Ovary (tissue), 7 donors: ENCODE measurements at regions not wholly inside any gene's neighbourhood (a gene's known extent, or its start where the extent isn't known, plus 50 kb on each side); places are given as distances from the start of the nearest gene placed in this dataset.

Source experiments
- DNase-seq, 5 donors: peaks; one replicate each; pipeline ENCODE4 v3.0.0-alpha.2; 2019 to 2020
- H3K27ac ChIP-seq, 2 donors: fragments of 200-600 bp; one replicate each; pipeline versions ENCODE4 v1.5.1 to v1.8.0; 2019 to 2022
- H3K27me3 ChIP-seq: fragments of 200-600 bp; one replicate; pipeline ENCODE4 v1.8.0; 2022
- H3K36me3 ChIP-seq: fragments of 200-600 bp; sonication (generic); one replicate; pipeline ENCODE4 v1.5.1; 2019
- H3K4me1 ChIP-seq: one replicate; pipeline ENCODE4 v1.8.1; 2013; ENCODE audit warnings: mild to moderate bottlenecking, moderate library complexity; ENCODE audit not compliant: insufficient read depth
- H3K4me3 ChIP-seq: fragments of 200-600 bp; sonication (generic); one replicate; pipeline ENCODE4 v1.5.1; 2017
- H3K9me3 ChIP-seq, 2 donors: fragments of 200-600 bp in 1 of 2; sonication (generic) in 1 of 2; one replicate each; pipeline versions ENCODE4 v1.5.1 to v1.8.1; 2013 to 2019; ENCODE audit warnings: mild to moderate bottlenecking in 1 of 2, moderate library complexity in 1 of 2
- EP300 ChIP-seq: sonication (generic); formaldehyde crosslinking; IDR thresholded peaks from one replicate; pipeline ENCODE4 v1.6.1; 2017; ENCODE audit warnings: antibody characterized with exemption
- POLR2A ChIP-seq: fragments of 450-650 bp; IDR thresholded peaks from one replicate; pipeline ENCODE4 v1.6.1; 2017; ENCODE audit warnings: antibody characterized with exemption, mild to moderate bottlenecking, moderate library complexity
- WGBS, 3 donors: extraction: QIAGEN DNeasy Blood & Tissue Kit in 1 of 3; methylation state at CpG; one replicate each; pipeline versions ENCODE4 v1.1.5 to v1.1.7; 2013 to 2017; 5-methylcytosine and 5-hydroxymethylcytosine counted together
- intact Hi-C, 4 donors: fragments of 100-400 bp; cut with DNase I; formaldehyde crosslinking; loops; one replicate each; pipeline versions ENCODE4 v1.11.0 to v1.15.1; 2022 to 2023
- TF ChIP-seq, protein P1 (sequence below), 3 donors: fragments of 450-650 bp in 2 of 3; fragments of 200-600 bp in 1 of 3; IDR thresholded peaks; one replicate each; pipeline versions ENCODE4 v1.5.1 to v1.8.0; 2016 to 2022; ENCODE audit warnings: antibody characterized with exemption in 3 of 3, mild to moderate bottlenecking in 1 of 3
- donor health status: DM: no; HTN: no; CAD: no; lungs with moderate emphysema.
- donor health status: DM: no; HTN: no; CAD: no.
- donor health status: Bipolar disorder and iron deficiency.
- donor health status: DM: no; HTN: no; CAD: no.
- donor health status: DM: yes; HTN: yes; CAD: no.

DNA sequence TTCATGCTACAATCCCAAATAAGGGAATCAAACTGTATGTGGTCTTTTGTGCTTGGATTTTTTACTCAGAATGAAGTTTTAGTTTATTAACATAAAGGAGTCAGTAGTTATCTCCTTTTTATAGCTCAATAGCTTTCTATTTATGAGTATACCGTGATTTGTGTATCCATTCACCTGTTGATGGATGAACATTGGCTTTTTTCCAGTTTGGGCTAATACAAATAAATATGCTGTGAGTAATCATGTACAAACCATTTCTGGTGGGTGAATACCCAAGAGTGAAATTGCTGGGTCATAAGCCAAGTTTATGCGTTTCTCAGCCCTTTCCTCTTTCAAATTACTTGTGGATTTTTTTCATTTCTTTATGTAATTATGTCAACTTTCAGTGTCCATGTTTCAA lies 395.3 kb downstream of the OSTF1 start:
- Histone ChIP-seq H3K4me1 (no peaks in the 10 kb centered on the region), H3K27ac (no peak overlapping the region), H3K4me3 (no peak overlapping the region), H3K27me3 (no peaks in the 10 kb centered on the region), H3K9me3 (no peaks in the 10 kb centered on the region), H3K36me3 (no peaks in the 10 kb centered on the region)
- intact Hi-C loops: no loop called here
- DNase-seq: no peak
- TF ChIP-seq POLR2A (no peak), EP300 (no peak)
- TF ChIP-seq, protein P1, sequence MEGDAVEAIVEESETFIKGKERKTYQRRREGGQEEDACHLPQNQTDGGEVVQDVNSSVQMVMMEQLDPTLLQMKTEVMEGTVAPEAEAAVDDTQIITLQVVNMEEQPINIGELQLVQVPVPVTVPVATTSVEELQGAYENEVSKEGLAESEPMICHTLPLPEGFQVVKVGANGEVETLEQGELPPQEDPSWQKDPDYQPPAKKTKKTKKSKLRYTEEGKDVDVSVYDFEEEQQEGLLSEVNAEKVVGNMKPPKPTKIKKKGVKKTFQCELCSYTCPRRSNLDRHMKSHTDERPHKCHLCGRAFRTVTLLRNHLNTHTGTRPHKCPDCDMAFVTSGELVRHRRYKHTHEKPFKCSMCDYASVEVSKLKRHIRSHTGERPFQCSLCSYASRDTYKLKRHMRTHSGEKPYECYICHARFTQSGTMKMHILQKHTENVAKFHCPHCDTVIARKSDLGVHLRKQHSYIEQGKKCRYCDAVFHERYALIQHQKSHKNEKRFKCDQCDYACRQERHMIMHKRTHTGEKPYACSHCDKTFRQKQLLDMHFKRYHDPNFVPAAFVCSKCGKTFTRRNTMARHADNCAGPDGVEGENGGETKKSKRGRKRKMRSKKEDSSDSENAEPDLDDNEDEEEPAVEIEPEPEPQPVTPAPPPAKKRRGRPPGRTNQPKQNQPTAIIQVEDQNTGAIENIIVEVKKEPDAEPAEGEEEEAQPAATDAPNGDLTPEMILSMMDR (IDR thresholded peaks at IDR 0.05): no peak
- WGBS, 3 donors: 52 to 63% (median 54%) methylated on average over 2 of the region's 2 CpGs

DNA sequence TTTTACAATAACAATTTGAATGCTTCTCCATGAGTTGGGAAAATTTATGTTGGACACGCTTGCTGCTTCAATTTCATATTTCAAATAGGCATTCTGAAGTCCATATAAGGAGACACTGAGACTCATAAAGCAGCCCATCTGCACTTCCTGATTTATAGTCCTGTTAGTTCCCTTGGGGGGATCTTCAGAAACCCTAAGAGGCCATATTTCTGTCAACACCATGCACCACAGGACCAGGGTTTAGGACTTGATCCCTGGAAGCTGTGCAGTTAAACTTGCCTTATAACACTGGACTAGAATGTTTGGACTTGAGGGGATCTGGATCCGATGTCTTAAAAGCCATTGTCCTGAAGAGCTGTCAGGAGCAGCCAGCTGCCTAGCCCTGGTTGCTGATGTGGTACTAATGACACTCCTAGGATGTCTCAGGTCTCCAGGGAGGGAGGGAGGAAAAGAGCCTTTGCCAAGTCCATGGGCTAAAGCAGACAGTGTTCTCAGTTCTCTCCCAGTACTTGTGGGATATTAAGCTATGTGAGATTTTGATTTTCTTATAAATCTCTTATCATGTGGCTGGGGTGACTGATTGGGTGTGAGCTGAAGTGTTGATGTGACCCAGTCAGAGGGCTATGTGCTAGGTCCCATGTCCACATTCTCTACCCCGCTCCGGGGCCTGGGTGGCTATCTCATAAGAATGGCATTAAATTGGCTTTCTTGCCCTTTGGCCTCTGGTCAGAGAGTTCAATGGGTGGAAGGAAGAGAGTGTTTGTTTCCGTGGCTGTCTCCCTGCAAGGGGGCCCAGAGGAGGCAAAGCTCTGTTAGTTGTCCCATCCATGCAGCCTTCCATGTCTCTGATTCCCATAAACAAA lies 399.8 kb downstream of the OSTF1 start:
- Histone ChIP-seq H3K27ac (no peak overlapping the region), H3K4me3 (no peak overlapping the region), H3K4me1 (no peaks in the 10 kb centered on the region), H3K27me3 (no peaks in the 10 kb centered on the region), H3K9me3 (no peaks in the 10 kb centered on the region), H3K36me3 (no peaks in the 10 kb centered on the region)
- 79 to 86% (median 81%) methylated on average over 5 of the region's 5 CpGs for WGBS, 3 donors
- no peak for DNase-seq
- intact Hi-C loops: no loop called here
- TF ChIP-seq, protein P1 (IDR thresholded peaks at IDR 0.05): no peak
- TF ChIP-seq POLR2A (no peak), EP300 (no peak)

DNA sequence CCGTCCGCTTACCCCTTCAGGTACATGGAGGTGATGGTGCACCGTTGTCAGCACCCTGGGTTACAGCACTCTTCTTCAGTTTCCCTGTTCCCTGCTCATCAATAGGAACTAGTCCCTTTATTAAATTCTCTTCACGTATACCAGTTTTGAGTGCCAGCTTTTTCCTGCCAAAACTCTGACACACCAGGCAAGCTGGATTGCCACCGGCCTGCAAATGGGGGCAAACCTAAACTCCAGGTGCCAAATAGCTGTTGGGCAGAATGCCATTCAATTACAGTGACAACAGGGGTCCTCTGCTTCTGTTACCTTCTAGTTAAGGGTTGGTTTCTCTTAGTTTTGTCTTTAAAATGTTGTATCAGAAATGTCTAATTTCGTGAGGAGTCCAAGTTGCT lies 400.4 kb downstream of the OSTF1 start:
- Histone ChIP-seq H3K4me3 (no peak overlapping the region), H3K36me3 (no peaks in the 10 kb centered on the region), H3K27ac (no peak overlapping the region), H3K4me1 (no peaks in the 10 kb centered on the region), H3K27me3 (no peaks in the 10 kb centered on the region), H3K9me3 (no peaks in the 10 kb centered on the region)
- DNase-seq: no peak
- 92 to 95% (median 92%) methylated on average over 6 of the region's 6 CpGs for WGBS, 3 donors
- TF ChIP-seq POLR2A: no peak
- TF ChIP-seq, protein P1 (IDR thresholded peaks at IDR 0.05): no peak
- no peak for TF ChIP-seq EP300
- intact Hi-C loops: no loop called here

DNA sequence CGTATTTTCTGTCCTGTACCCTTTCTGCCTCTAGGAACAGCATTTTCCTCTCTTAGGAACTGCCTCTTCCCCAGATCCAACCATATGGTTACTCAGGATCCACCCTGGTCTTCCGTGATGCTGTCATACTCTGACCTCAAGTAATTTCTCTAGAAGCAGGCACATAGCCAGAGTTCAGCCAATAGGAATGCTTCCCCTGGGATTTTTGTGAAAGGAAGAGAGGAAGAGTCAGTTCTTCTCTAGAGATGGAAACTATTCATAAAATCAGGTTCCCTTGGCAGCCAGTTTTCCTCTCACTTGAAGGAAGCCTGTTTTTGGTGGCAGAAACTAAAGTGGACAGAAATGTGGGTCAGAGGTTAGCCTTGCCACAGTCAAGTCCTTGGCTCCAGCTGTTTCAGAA lies 400.1 kb upstream of the PCSK5 start:
- DNase-seq: no peak
- intact Hi-C loops: no loop called here
- H3K27ac ChIP-seq: no peak overlapping the region
- no peaks in the 10 kb centered on the region for H3K27me3 ChIP-seq
- H3K36me3 ChIP-seq: no peaks in the 10 kb centered on the region
- no peak overlapping the region for H3K4me3 ChIP-seq
- 65 to 66% (median 66%) methylated on average over 2 of the region's 2 CpGs for WGBS, 3 donors
- H3K4me1 ChIP-seq: no peaks in the 10 kb centered on the region
- no peak for TF ChIP-seq EP300
- H3K9me3 ChIP-seq: no peaks in the 10 kb centered on the region

DNA sequence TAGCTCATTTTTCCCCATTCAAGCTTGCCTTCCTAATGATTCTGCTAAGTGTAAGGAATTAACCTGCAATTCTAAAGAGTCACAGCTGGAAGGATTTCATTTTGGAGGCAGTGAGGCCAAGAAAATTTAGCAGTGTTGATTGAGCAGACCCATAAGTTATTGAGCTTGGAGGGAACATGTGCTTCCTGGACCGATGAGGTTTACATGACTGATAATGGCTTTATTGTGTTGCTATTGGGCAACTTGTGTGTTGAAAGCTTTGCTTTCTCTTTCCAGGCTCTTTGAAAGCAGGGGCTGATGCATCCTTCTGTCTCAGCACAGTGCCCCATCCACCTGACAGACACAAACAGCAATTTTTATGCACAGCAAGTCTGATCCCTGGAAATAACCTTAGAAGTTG lies 398.9 kb upstream of the PCSK5 start:
- WGBS, 3 donors: 38 to 50% (median 39%) methylated on average over 1 of the region's 1 CpG
- no peaks in the 10 kb centered on the region for H3K4me1 ChIP-seq
- no peaks in the 10 kb centered on the region for H3K9me3 ChIP-seq
- no peaks in the 10 kb centered on the region for H3K36me3 ChIP-seq
- TF ChIP-seq EP300: no peak
- TF ChIP-seq, protein P1 (IDR thresholded peaks at IDR 0.05): no peak
- TF ChIP-seq POLR2A: no peak
- no peak overlapping the region for H3K4me3 ChIP-seq
- DNase-seq: no peak
- H3K27ac ChIP-seq: no peak overlapping the region
- no peaks in the 10 kb centered on the region for H3K27me3 ChIP-seq
- intact Hi-C loops: no loop called here
